Activated CD4-positive, alpha-beta memory T cell treated with anti-CD3 and anti-CD28 coated beads for 36 hours (primary cell): ENCODE measurements at regions not wholly inside any gene's neighbourhood (a gene's known extent, or its start where the extent isn't known, plus 50 kb on each side); places are given as distances from the start of the nearest gene placed in this dataset.

ENCODE experiments used
- CTCF ChIA-PET: fragments of 350-600 bp; sonication (Branson Sonifier 250); formaldehyde crosslinking; loops from one replicate; lab custom pipeline; 2021; ENCODE audit warnings: antibody characterized with exemption, inconsistent platforms; lab: Charles Lee
- POLR2A ChIA-PET: fragments of 350-600 bp; sonication (Branson Sonifier 250); formaldehyde crosslinking; loops from one replicate; lab custom pipeline; 2021; ENCODE audit warnings: antibody characterized with exemption; lab: Charles Lee
- DNase-seq: peaks from one replicate; pipeline ENCODE4 v3.0.0-alpha.2; 2020
- H3K27ac Mint-ChIP-seq: one replicate; pipeline ENCODE4 v1.8.0; 2021; ENCODE audit warnings: mixed read lengths
- H3K27me3 Mint-ChIP-seq: one replicate; pipeline ENCODE4 v1.8.0; 2021; ENCODE audit warnings: mixed read lengths
- H3K36me3 Mint-ChIP-seq: one replicate; pipeline ENCODE4 v1.8.0; 2021; ENCODE audit warnings: mixed read lengths
- H3K4me1 Mint-ChIP-seq: one replicate; pipeline ENCODE4 v1.8.0; 2021; ENCODE audit warnings: low read depth, mixed read lengths
- H3K4me3 Mint-ChIP-seq: one replicate; pipeline ENCODE4 v1.8.0; 2021; ENCODE audit warnings: mild to moderate bottlenecking, mixed read lengths
- H3K9me3 Mint-ChIP-seq: one replicate; pipeline ENCODE4 v1.8.0; 2021; ENCODE audit warnings: mixed read lengths
- intact Hi-C: fragments of 100-400 bp; cut with micrococcal nuclease; formaldehyde crosslinking; loops from one replicate; pipeline ENCODE4 v1.15.1; 2023

GRCh38 chr19:31402529-31403316, 53.5 kb upstream of the TSHZ3 start:
- Mint-ChIP-seq H3K4me1 (no peaks in the 10 kb centered on the region), H3K36me3 (no peaks in the 10 kb centered on the region), H3K27me3 (peaks cover 7% of the 10 kb centered on the region), H3K9me3 (no peaks in the 10 kb centered on the region), H3K27ac (no peak overlapping the region), H3K4me3 (no peak overlapping the region)
- POLR2A ChIA-PET = no interaction called here
- intact Hi-C loops = no loop called here
- CTCF ChIA-PET = no interaction called here
- DNase-seq = no peak

- POLR2A ChIA-PET = no interaction called here
- no peak overlapping the region for H3K27ac Mint-ChIP-seq
- CTCF ChIA-PET = no interaction called here
- intact Hi-C loops = no loop called here
- no peaks in the 10 kb centered on the region for H3K9me3 Mint-ChIP-seq
- no peaks in the 10 kb centered on the region for H3K36me3 Mint-ChIP-seq
- peaks cover 7% of the 10 kb centered on the region for H3K27me3 Mint-ChIP-seq
- no peak overlapping the region for H3K4me3 Mint-ChIP-seq
- no peak for DNase-seq
- H3K4me1 Mint-ChIP-seq = no peaks in the 10 kb centered on the region
Observed at GRCh38 chr19:31406106-31406505, 56.9 kb upstream of the TSHZ3 start.

GRCh38 chr19:31408460-31409124, 59.4 kb upstream of the TSHZ3 start:
- Mint-ChIP-seq H3K27ac (no peak overlapping the region), H3K27me3 (peaks cover 6% of the 10 kb centered on the region), H3K4me3 (no peak overlapping the region), H3K9me3 (no peaks in the 10 kb centered on the region), H3K36me3 (no peaks in the 10 kb centered on the region), H3K4me1 (no peaks in the 10 kb centered on the region)
- DNase-seq = no peak
- POLR2A ChIA-PET = no interaction called here
- intact Hi-C loops = no loop called here
- CTCF ChIA-PET = no interaction called here

- POLR2A ChIA-PET = no interaction called here
- Mint-ChIP-seq H3K4me1 (no peaks in the 10 kb centered on the region), H3K4me3 (no peak overlapping the region), H3K27me3 (peaks cover 11% of the 10 kb centered on the region), H3K27ac (no peak overlapping the region), H3K9me3 (no peaks in the 10 kb centered on the region), H3K36me3 (no peaks in the 10 kb centered on the region)
- CTCF ChIA-PET = no interaction called here
- DNase-seq = no peak
- intact Hi-C loops = no loop called here
Observed at GRCh38 chr19:31413353-31413752, 64.1 kb upstream of the TSHZ3 start.

- no peak overlapping the region for H3K27ac Mint-ChIP-seq
- intact Hi-C loops = no loop called here
- peaks cover 20% of the 10 kb centered on the region for H3K27me3 Mint-ChIP-seq
- H3K9me3 Mint-ChIP-seq = no peaks in the 10 kb centered on the region
- no peaks in the 10 kb centered on the region for H3K36me3 Mint-ChIP-seq
- DNase-seq = no peak
- no peaks in the 10 kb centered on the region for H3K4me1 Mint-ChIP-seq
- CTCF ChIA-PET = no interaction called here
- POLR2A ChIA-PET = no interaction called here
- H3K4me3 Mint-ChIP-seq = no peak overlapping the region
Observed at GRCh38 chr19:31415322-31415721, 66.1 kb upstream of the TSHZ3 start.

GRCh38 chr19:31416548-31416947, 67.3 kb upstream of the TSHZ3 start:
- ChIA-PET CTCF (no interaction called here), POLR2A (no interaction called here)
- DNase-seq = no peak
- no peak overlapping the region for H3K27ac Mint-ChIP-seq
- no peaks in the 10 kb centered on the region for H3K36me3 Mint-ChIP-seq
- H3K27me3 Mint-ChIP-seq = peaks cover 22% of the 10 kb centered on the region
- no peaks in the 10 kb centered on the region for H3K4me1 Mint-ChIP-seq
- no peak overlapping the region for H3K4me3 Mint-ChIP-seq
- H3K9me3 Mint-ChIP-seq = no peaks in the 10 kb centered on the region
- intact Hi-C loops = no loop called here

- Mint-ChIP-seq H3K36me3 (no peaks in the 10 kb centered on the region), H3K9me3 (no peaks in the 10 kb centered on the region), H3K4me1 (no peaks in the 10 kb centered on the region), H3K4me3 (no peak overlapping the region), H3K27me3 (peaks cover 25% of the 10 kb centered on the region), H3K27ac (no peak overlapping the region)
- ChIA-PET POLR2A (no interaction called here), CTCF (no interaction called here)
- DNase-seq = no peak
- intact Hi-C loops = no loop called here
Observed at GRCh38 chr19:31418055-31418454, 68.8 kb upstream of the TSHZ3 start.

GRCh38 chr19:31418692-31419430, 69.6 kb upstream of the TSHZ3 start:
- Mint-ChIP-seq H3K27me3 (peaks cover 25% of the 10 kb centered on the region), H3K4me3 (no peak overlapping the region), H3K9me3 (no peaks in the 10 kb centered on the region), H3K27ac (no peak overlapping the region), H3K4me1 (no peaks in the 10 kb centered on the region), H3K36me3 (no peaks in the 10 kb centered on the region)
- DNase-seq = no peak
- intact Hi-C loops = no loop called here
- CTCF ChIA-PET = no interaction called here
- POLR2A ChIA-PET = no interaction called here

- ChIA-PET POLR2A (no interaction called here), CTCF (no interaction called here)
- no peak overlapping the region for H3K4me3 Mint-ChIP-seq
- H3K27ac Mint-ChIP-seq = no peak overlapping the region
- H3K4me1 Mint-ChIP-seq = no peaks in the 10 kb centered on the region
- intact Hi-C loops = no loop called here
- H3K36me3 Mint-ChIP-seq = no peaks in the 10 kb centered on the region
- no peaks in the 10 kb centered on the region for H3K9me3 Mint-ChIP-seq
- H3K27me3 Mint-ChIP-seq = peaks cover 22% of the 10 kb centered on the region
- no peak for DNase-seq
Observed at GRCh38 chr19:31419871-31420445, 70.7 kb upstream of the TSHZ3 start.

- Mint-ChIP-seq H3K27ac (no peak overlapping the region), H3K9me3 (no peaks in the 10 kb centered on the region), H3K4me3 (no peak overlapping the region), H3K36me3 (no peaks in the 10 kb centered on the region), H3K27me3 (peaks cover 19% of the 10 kb centered on the region), H3K4me1 (no peaks in the 10 kb centered on the region)
- no peak for DNase-seq
- intact Hi-C loops = no loop called here
- ChIA-PET POLR2A (no interaction called here), CTCF (no interaction called here)
Observed at GRCh38 chr19:31421082-31421481, 71.8 kb upstream of the TSHZ3 start.

GRCh38 chr19:31421856-31422255, 72.6 kb upstream of the TSHZ3 start:
- Mint-ChIP-seq H3K27ac (no peak overlapping the region), H3K4me1 (no peaks in the 10 kb centered on the region), H3K36me3 (no peaks in the 10 kb centered on the region), H3K27me3 (peaks cover 20% of the 10 kb centered on the region), H3K4me3 (no peak overlapping the region), H3K9me3 (no peaks in the 10 kb centered on the region)
- ChIA-PET POLR2A (no interaction called here), CTCF (no interaction called here)
- intact Hi-C loops = no loop called here
- DNase-seq = no peak

GRCh38 chr19:31423896-31424295, 74.7 kb upstream of the TSHZ3 start:
- Mint-ChIP-seq H3K4me3 (no peak overlapping the region), H3K36me3 (no peaks in the 10 kb centered on the region), H3K4me1 (no peaks in the 10 kb centered on the region), H3K27me3 (peaks cover 17% of the 10 kb centered on the region), H3K27ac (no peak overlapping the region), H3K9me3 (no peaks in the 10 kb centered on the region)
- POLR2A ChIA-PET = no interaction called here
- intact Hi-C loops = no loop called here
- DNase-seq = no peak
- CTCF ChIA-PET = no interaction called here
